Endothelial cell of umbilical vein (primary cell): ENCODE measurements at regions not wholly inside any gene's neighbourhood (a gene's known extent, or its start where the extent isn't known, plus 50 kb on each side); places are given as distances from the start of the nearest gene placed in this dataset.
"Not testable (repeated sequence)": the region's sequence is repeated elsewhere in the genome, so short reads cannot be mapped to it uniquely, and the experiment has no call there.

Experiments used
- BruUV-seq: library from RNA; stranded (reverse); fragments of 400-500 nt; replicated peaks from 2 replicates; lab custom pipeline; 2021; lab: Mats Ljungman, UMichigan
- CTCF ChIA-PET: fragments of 300-600, 350-600 bp; sonication (Branson Sonifier 250); formaldehyde crosslinking; loops from one replicate; lab custom pipeline; 2021; ENCODE audit warnings: antibody characterized with exemption, inconsistent platforms; lab: Charles Lee
- POLR2A ChIA-PET: fragments of 300-600, 350-600 bp; sonication (Branson Sonifier 250); formaldehyde crosslinking; loops from one replicate; lab custom pipeline; 2021; ENCODE audit warnings: antibody characterized with exemption, inconsistent platforms; lab: Charles Lee
- DNase-seq: peaks from one replicate; pipeline ENCODE4 v3.0.0-alpha.2; 2011; ENCODE audit warnings: low read depth, low spot score
- FAIRE-seq: peaks from 2 replicates; lab custom pipeline; 2011; peaks lifted over from hg19 to GRCh38; lab: Jason Lieb, UNC
- H2AFZ ChIP-seq: 2 replicates; pipeline ENCODE4 v1.6.0; 2012; ENCODE audit warnings: low read depth, low read length, control low read depth, inconsistent platforms
- H3K27ac ChIP-seq: 2 replicates; pipeline ENCODE4 v1.5.1; 2011; ENCODE audit warnings: low read depth, mild to moderate bottlenecking, control low read depth, low read length, moderate library complexity; ENCODE audit not compliant: insufficient read depth
- H3K27me3 ChIP-seq, 2 experiments: 2 replicates each; pipeline versions ENCODE4 v1.6.0 to v1.6.1; 2011; ENCODE audit warnings: low read length in 2 of 2, mixed read lengths in 1 of 2; ENCODE audit not compliant: control insufficient read depth in 2 of 2, insufficient read depth in 2 of 2
- H3K36me3 ChIP-seq, 2 experiments: 2 replicates in 1 of 2; 3 replicates in 1 of 2; pipeline ENCODE4 v1.5.1; 2011; ENCODE audit warnings: low read length in 2 of 2, mild to moderate bottlenecking in 1 of 2, moderate library complexity in 1 of 2; ENCODE audit not compliant: control insufficient read depth in 2 of 2, insufficient read depth in 2 of 2; ENCODE audit errors: extremely low read depth in 1 of 2
- H3K4me1 ChIP-seq: 3 replicates; pipeline ENCODE4 v1.5.1; 2011; ENCODE audit warnings: mild to moderate bottlenecking, low read length; ENCODE audit not compliant: control insufficient read depth, insufficient read depth; ENCODE audit errors: extremely low read depth
- H3K4me2 ChIP-seq: 2 replicates; pipeline ENCODE4 v1.6.1; 2011; ENCODE audit warnings: low read length, control low read depth, mixed read lengths; ENCODE audit not compliant: insufficient read depth
- H3K4me3 ChIP-seq, 3 experiments: fragments of 200-600 bp in 1 of 3; sonication (generic), shearing (Covaris generic) in 1 of 3; replicated peaks in 1 of 3; 2 replicates each; pipeline ENCODE4 v1.5.1; 2011 to 2016; ENCODE audit warnings: control low read depth in 3 of 3, low read length in 3 of 3, mild to moderate bottlenecking in 2 of 3, inconsistent platforms in 1 of 3, low read depth in 1 of 3, moderate library complexity in 1 of 3; ENCODE audit not compliant: insufficient read depth in 1 of 3
- H3K79me2 ChIP-seq: 2 replicates; pipeline ENCODE4 v1.6.0; 2012; ENCODE audit warnings: low read length, inconsistent platforms; ENCODE audit not compliant: control insufficient read depth, insufficient read depth
- H3K9ac ChIP-seq: replicated peaks from 2 replicates; pipeline ENCODE3; 2011; ENCODE audit warnings: low read length, control low read depth; ENCODE audit not compliant: insufficient read depth; ENCODE audit errors: extremely low read depth
- H3K9me1 ChIP-seq: replicated peaks from 3 replicates; pipeline ENCODE4 v1.6.0; 2011; ENCODE audit warnings: mild to moderate bottlenecking, low read length; ENCODE audit not compliant: control insufficient read depth, insufficient read depth; ENCODE audit errors: extremely low read depth
- H3K9me3 ChIP-seq: replicated peaks from 2 replicates; pipeline ENCODE4 v1.5.1; 2012; ENCODE audit warnings: low read length, inconsistent platforms; ENCODE audit not compliant: control insufficient read depth, insufficient read depth
- H4K20me1 ChIP-seq: replicated peaks from 2 replicates; pipeline ENCODE3; 2011; ENCODE audit warnings: mild to moderate bottlenecking, low read length; ENCODE audit not compliant: control insufficient read depth, insufficient read depth; ENCODE audit errors: extremely low read depth
- EZH2 ChIP-seq: IDR thresholded peaks from 2 replicates; pipeline ENCODE4 v1.6.1; 2012; ENCODE audit warnings: borderline replicate concordance, low read depth, mild to moderate bottlenecking, moderate library complexity, low read length, inconsistent platforms; ENCODE audit not compliant: severe bottlenecking
- FOS ChIP-seq: IDR thresholded peaks from 2 replicates; pipeline ENCODE4 v1.6.1; 2011; ENCODE audit warnings: mild to moderate bottlenecking, low read length, moderate library complexity, borderline replicate concordance; ENCODE audit not compliant: insufficient read depth
- GATA2 ChIP-seq: IDR thresholded peaks from 2 replicates; pipeline ENCODE4 v1.7.0; 2011; ENCODE audit warnings: low read depth, mild to moderate bottlenecking, moderate library complexity, mixed read lengths, low read length; ENCODE audit not compliant: insufficient read length, insufficient read depth
- JUN ChIP-seq: IDR thresholded peaks from 2 replicates; pipeline ENCODE4 v1.6.1; 2011; ENCODE audit warnings: borderline replicate concordance, low read depth; ENCODE audit not compliant: insufficient read length, insufficient read depth
- MYC ChIP-seq: IDR thresholded peaks from one replicate; pipeline ENCODE4 v1.6.1; 2011; ENCODE audit warnings: mild to moderate bottlenecking, low read depth, low read length
- POLR2AphosphoS5 ChIP-seq: IDR thresholded peaks from 2 replicates; pipeline ENCODE4 v1.6.1; 2012; ENCODE audit warnings: low read depth, mild to moderate bottlenecking, control low read depth, low read length, moderate library complexity; ENCODE audit not compliant: insufficient read depth
- dilution Hi-C: fragments of 300-500 bp; cut with MboI; formaldehyde crosslinking; loops from one replicate; pipeline ENCODE4 v1.15.0; 2019; ENCODE audit warnings: low sequenced_read_pairs; ENCODE audit not compliant: extremely low pct_ligation_motif_present
- intact Hi-C: fragments of 100-400 bp; cut with micrococcal nuclease; formaldehyde crosslinking; loops from one replicate; pipeline ENCODE4 v1.10.0; 2022

DNA sequence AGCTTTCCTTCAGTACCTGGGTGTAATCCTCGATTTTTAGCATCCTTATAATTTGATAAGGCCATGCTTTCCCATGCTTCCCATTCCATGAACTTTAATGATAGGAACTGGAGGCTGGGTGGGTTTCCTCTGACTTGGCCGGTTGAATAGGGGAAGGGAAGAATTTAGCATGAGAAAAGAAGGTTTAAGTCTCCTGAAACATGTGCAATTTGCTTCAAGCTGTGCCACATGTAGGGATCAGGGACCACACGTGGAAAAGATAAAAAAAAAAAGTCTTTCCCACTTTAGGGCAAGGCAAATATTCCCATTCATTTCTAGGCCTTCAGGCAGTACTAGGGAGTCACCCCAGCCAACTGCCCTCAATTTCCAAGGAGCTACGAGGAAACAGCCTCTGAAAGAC lies 900.3 kb downstream of the DSC3 start:
- H3K4me3 ChIP-seq: no peak overlapping the region
- H3K9ac ChIP-seq: no peak overlapping the region
- H3K9me1 ChIP-seq: no peaks in the 10 kb centered on the region
- no peaks in the 10 kb centered on the region for H3K79me2 ChIP-seq
- H3K9me3 ChIP-seq: no peaks in the 10 kb centered on the region
- no peak for TF ChIP-seq GATA2
- TF ChIP-seq POLR2AphosphoS5: no peak
- no peak for TF ChIP-seq FOS
- TF ChIP-seq EZH2: no peak
- no peak for TF ChIP-seq JUN
- TF ChIP-seq MYC: no peak
- BruUV-seq: no TSS peak
- no peak overlapping the region for H2AFZ ChIP-seq
- ChIA-PET CTCF (no interaction called here), POLR2A (no interaction called here)
- intact Hi-C loops: no loop called here
- no peaks in the 10 kb centered on the region for H3K36me3 ChIP-seq
- DNase-seq (no peak), FAIRE-seq (no peak)
- dilution Hi-C loops: no loop called here
- H3K4me2 ChIP-seq: no peak overlapping the region
- H3K4me1 ChIP-seq: no peaks in the 10 kb centered on the region
- H3K27me3 ChIP-seq: no peaks in the 10 kb centered on the region
- no peak overlapping the region for H3K27ac ChIP-seq
- H4K20me1 ChIP-seq: no peaks in the 10 kb centered on the region

- H3K4me3 ChIP-seq, H3K9me1 ChIP-seq, dilution Hi-C loops, H3K36me3 ChIP-seq, H2AFZ ChIP-seq, H3K27ac ChIP-seq, H3K4me2 ChIP-seq, FAIRE-seq, H3K9ac ChIP-seq, H4K20me1 ChIP-seq, BruUV-seq, CTCF ChIA-PET, H3K79me2 ChIP-seq, intact Hi-C loops, POLR2A ChIA-PET, DNase-seq, H3K9me3 ChIP-seq, H3K4me1 ChIP-seq, H3K27me3 ChIP-seq: not testable (repeated sequence)
Measured at GRCh38 chr18:30141506-30141905, 901.0 kb downstream of the DSC3 start.
